Fibroblast of lung (primary cell): ENCODE measurements at regions not wholly inside any gene's neighbourhood (a gene's known extent, or its start where the extent isn't known, plus 50 kb on each side); places are given as distances from the start of the nearest gene placed in this dataset.

ENCODE experiments used
- DNase-seq, 2 donors: peaks; one replicate each; pipeline versions ENCODE4 v3.0.0 to v3.0.0-alpha.2; 2010; ENCODE audit warnings: low read depth in 2 of 2
- H2AFZ ChIP-seq: 2 replicates; pipeline ENCODE4 v1.5.1; 2012; ENCODE audit warnings: low read length, control low read depth, inconsistent platforms
- H3K27ac ChIP-seq: 2 replicates; pipeline ENCODE4 v1.5.1; 2011; ENCODE audit warnings: low read length, control low read depth; ENCODE audit not compliant: insufficient read depth
- H3K27me3 ChIP-seq: 2 replicates; pipeline ENCODE4 v1.5.1; 2011; ENCODE audit warnings: mild to moderate bottlenecking, low read length; ENCODE audit not compliant: control insufficient read depth, insufficient read depth
- H3K36me3 ChIP-seq: 2 replicates; pipeline ENCODE4 v1.5.1; 2011; ENCODE audit warnings: low read length; ENCODE audit not compliant: control insufficient read depth, insufficient read depth
- H3K4me1 ChIP-seq: 2 replicates; pipeline ENCODE4 v1.5.1; 2011; ENCODE audit warnings: low read length; ENCODE audit not compliant: control insufficient read depth, insufficient read depth; ENCODE audit errors: extremely low read depth
- H3K4me2 ChIP-seq: 2 replicates; pipeline ENCODE4 v1.5.1; 2011; ENCODE audit warnings: low read length, control low read depth; ENCODE audit not compliant: insufficient read depth; ENCODE audit errors: extremely low read depth
- H3K4me3 ChIP-seq, 4 experiments: fragments of 200-600 bp in 1 of 4; sonication (generic) in 1 of 4; replicated peaks in 1 of 4; 2 replicates each; pipeline ENCODE4 v1.5.1; 2011 to 2016; ENCODE audit warnings: low read length in 4 of 4, low read depth in 3 of 4, mild to moderate bottlenecking in 3 of 4, control low read depth in 2 of 4, inconsistent platforms in 1 of 4, mixed read lengths in 1 of 4; ENCODE audit not compliant: insufficient read depth in 1 of 4; ENCODE audit errors: control extremely low read depth in 1 of 4
- H3K79me2 ChIP-seq: 2 replicates; pipeline ENCODE4 v1.5.1; 2012; ENCODE audit warnings: mild to moderate bottlenecking, low read length, inconsistent platforms; ENCODE audit not compliant: control insufficient read depth, insufficient read depth
- H3K9ac ChIP-seq: 2 replicates; pipeline ENCODE4 v1.5.1; 2011; ENCODE audit warnings: mild to moderate bottlenecking, low read length, control low read depth; ENCODE audit not compliant: insufficient read depth
- H3K9me3 ChIP-seq: 2 replicates; pipeline ENCODE4 v1.5.1; 2012; ENCODE audit warnings: low read depth, low read length; ENCODE audit not compliant: control insufficient read depth, insufficient read depth
- H4K20me1 ChIP-seq: 2 replicates; pipeline ENCODE4 v1.5.1; 2011; ENCODE audit warnings: low read length; ENCODE audit not compliant: control insufficient read depth, insufficient read depth; ENCODE audit errors: extremely low read depth
- CTCF ChIP-seq, 2 donors: IDR thresholded peaks in 1 of 2; conservative IDR thresholded peaks in 1 of 2; 1 replicate in 1 of 2; 2 replicates in 1 of 2; pipeline ENCODE4 v1.5.1; 2011 to 2012; ENCODE audit warnings: low read length in 2 of 2, control low read depth in 1 of 2, inconsistent platforms in 1 of 2, low read depth in 1 of 2, mild to moderate bottlenecking in 1 of 2
- EZH2 ChIP-seq: IDR thresholded peaks from 2 replicates; pipeline ENCODE4 v1.5.1; 2012; ENCODE audit warnings: low read length, control low read depth, mild to moderate bottlenecking; ENCODE audit errors: missing control alignments

- no peaks in the 10 kb centered on the region for H3K9me3 ChIP-seq
- H3K4me3 ChIP-seq = no peak overlapping the region
- H2AFZ ChIP-seq = no peak overlapping the region
- peaks cover 9% of the 10 kb centered on the region for H3K27me3 ChIP-seq
- H3K79me2 ChIP-seq = no peaks in the 10 kb centered on the region
- no peak for DNase-seq
- H3K4me1 ChIP-seq = no peaks in the 10 kb centered on the region
- no peaks in the 10 kb centered on the region for H3K36me3 ChIP-seq
- H3K4me2 ChIP-seq = no peak overlapping the region
- TF ChIP-seq EZH2 (no peak), CTCF (conservative IDR thresholded peaks at IDR 0.05 in 1 of 2, IDR thresholded peaks at IDR 0.05 in 1 of 2; ENCODE audit: low read depth in 1 of 2, low read length in 2 of 2) (no peak)
- H3K9ac ChIP-seq = no peak overlapping the region
- no peaks in the 10 kb centered on the region for H4K20me1 ChIP-seq
- no peak overlapping the region for H3K27ac ChIP-seq
Observed at GRCh38 chr18:8499810-8500675, 109.2 kb upstream of the RAB12 start.

- H3K4me1 ChIP-seq = no peaks in the 10 kb centered on the region
- H3K4me2 ChIP-seq = no peak overlapping the region
- no peak for DNase-seq
- no peak overlapping the region for H3K27ac ChIP-seq
- no peak overlapping the region for H2AFZ ChIP-seq
- no peak overlapping the region for H3K9ac ChIP-seq
- no peaks in the 10 kb centered on the region for H3K79me2 ChIP-seq
- H4K20me1 ChIP-seq = no peaks in the 10 kb centered on the region
- H3K4me3 ChIP-seq = no peak overlapping the region
- H3K9me3 ChIP-seq = no peaks in the 10 kb centered on the region
- peaks cover 7% of the 10 kb centered on the region for H3K27me3 ChIP-seq
- no peaks in the 10 kb centered on the region for H3K36me3 ChIP-seq
- no peak for TF ChIP-seq CTCF (conservative IDR thresholded peaks at IDR 0.05 in 1 of 2, IDR thresholded peaks at IDR 0.05 in 1 of 2; ENCODE audit: low read depth in 1 of 2, low read length in 2 of 2)
- no peak for TF ChIP-seq EZH2
Observed at GRCh38 chr18:8501044-8501443, 108.2 kb upstream of the RAB12 start.

GRCh38 chr18:8503248-8503647, 106.0 kb upstream of the RAB12 start:
- no peak for DNase-seq
- Histone ChIP-seq H3K4me2 (no peak overlapping the region), H3K9me3 (no peaks in the 10 kb centered on the region), H3K36me3 (no peaks in the 10 kb centered on the region), H4K20me1 (no peaks in the 10 kb centered on the region), H3K9ac (no peak overlapping the region), H3K27me3 (peaks cover 4% of the 10 kb centered on the region), H3K4me3 (no peak overlapping the region), H3K27ac (no peak overlapping the region), H3K79me2 (no peaks in the 10 kb centered on the region), H2AFZ (no peak overlapping the region), H3K4me1 (no peaks in the 10 kb centered on the region)
- no peak for TF ChIP-seq CTCF (conservative IDR thresholded peaks at IDR 0.05 in 1 of 2, IDR thresholded peaks at IDR 0.05 in 1 of 2; ENCODE audit: low read depth in 1 of 2, low read length in 2 of 2)
- no peak for TF ChIP-seq EZH2
